CD4-positive, CD25-positive, alpha-beta regulatory T cell (primary cell): ENCODE measurements at regions not wholly inside any gene's neighbourhood (a gene's known extent, or its start where the extent isn't known, plus 50 kb on each side); places are given as distances from the start of the nearest gene placed in this dataset.

Experiments used
- ATAC-seq, 2 donors: fragments of 150-1000 bp; cut with Tn5 transposase; one replicate each; pipeline ENCODE4 v1.10.0; 2021; ENCODE audit warnings: low read depth in 2 of 2, moderate number of reproducible peaks in 2 of 2, moderate library complexity in 1 of 2
- DNase-seq, 3 donors: peaks; one replicate each; pipeline versions ENCODE4 v3.0.0 to v3.0.0-alpha.2; 2012 to 2022; ENCODE audit warnings: mixed read lengths in 1 of 3
- H3K27ac ChIP-seq: one replicate; pipeline ENCODE4 v1.7.0; 2013; ENCODE audit warnings: mild to moderate bottlenecking, low read length; ENCODE audit not compliant: insufficient read depth, poor library complexity, severe bottlenecking
- H3K27me3 ChIP-seq: one replicate; pipeline ENCODE4 v1.7.0; 2013; ENCODE audit warnings: low read length; ENCODE audit not compliant: control insufficient read depth, insufficient read depth
- H3K36me3 ChIP-seq: one replicate; pipeline ENCODE4 v1.7.0; 2013; ENCODE audit warnings: mild to moderate bottlenecking, low read length, moderate library complexity; ENCODE audit not compliant: control insufficient read depth, insufficient read depth
- H3K4me1 ChIP-seq: 2 replicates; pipeline ENCODE4 v1.7.0; 2013; ENCODE audit warnings: mild to moderate bottlenecking, low read length; ENCODE audit not compliant: insufficient read depth, control insufficient read depth, poor library complexity, severe bottlenecking
- H3K4me3 ChIP-seq: one replicate; pipeline ENCODE4 v1.7.0; 2013; ENCODE audit warnings: low read depth, mild to moderate bottlenecking, low read length, moderate library complexity
- H3K9me3 ChIP-seq, 2 experiments: 1 replicate in 1 of 2; 2 replicates in 1 of 2; pipeline ENCODE4 v1.7.0; 2013; ENCODE audit warnings: low read length in 2 of 2, mild to moderate bottlenecking in 1 of 2, moderate library complexity in 1 of 2; ENCODE audit not compliant: control insufficient read depth in 2 of 2
- H3K27ac Mint-ChIP-seq, 3 donors: one replicate each; pipeline ENCODE4 v1.8.0; 2020 to 2022; ENCODE audit warnings: mild to moderate bottlenecking in 3 of 3, mixed read lengths in 3 of 3, moderate library complexity in 2 of 3
- H3K27me3 Mint-ChIP-seq: one replicate; pipeline ENCODE4 v1.8.0; 2022; ENCODE audit warnings: mild to moderate bottlenecking, mixed read lengths
- H3K36me3 Mint-ChIP-seq: one replicate; pipeline ENCODE4 v1.8.0; 2020; ENCODE audit warnings: mixed read lengths
- H3K4me1 Mint-ChIP-seq, 4 donors: one replicate each; pipeline ENCODE4 v1.8.0; 2020 to 2022; ENCODE audit warnings: mixed read lengths in 4 of 4, mild to moderate bottlenecking in 1 of 4
- H3K4me3 Mint-ChIP-seq, 4 donors: one replicate each; pipeline ENCODE4 v1.8.0; 2020 to 2022; ENCODE audit warnings: mild to moderate bottlenecking in 4 of 4, mixed read lengths in 4 of 4, moderate library complexity in 3 of 4
- H3K9me3 Mint-ChIP-seq, 7 donors: one replicate each; pipeline ENCODE4 v1.8.0; 2020 to 2022; ENCODE audit warnings: mixed read lengths in 7 of 7, mild to moderate bottlenecking in 3 of 7, moderate library complexity in 2 of 7

GRCh38 chr4:134740290-134740689 lies 538.7 kb upstream of the PABPC4L start:
- Mint-ChIP-seq H3K4me1 (no peaks in the 10 kb centered on the region), H3K4me3 (no peak overlapping the region), H3K27me3 (no peaks in the 10 kb centered on the region), H3K9me3 (peaks cover 0 to 25% (median 8%) of the 10 kb centered on the region in 7 donors), H3K27ac (no peak overlapping the region), H3K36me3 (no peaks in the 10 kb centered on the region)
- Histone ChIP-seq H3K27ac (no peak overlapping the region), H3K9me3 (no peaks in the 10 kb centered on the region), H3K27me3 (no peaks in the 10 kb centered on the region), H3K4me3 (no peak overlapping the region), H3K4me1 (no peaks in the 10 kb centered on the region), H3K36me3 (no peaks in the 10 kb centered on the region)
- ATAC-seq (no peak), DNase-seq (no peak)

- Mint-ChIP-seq H3K27ac (no peak overlapping the region), H3K4me1 (no peaks in the 10 kb centered on the region)
- no peak for ATAC-seq
Measured at GRCh38 chr4:134735901-134736300, 534.3 kb upstream of the PABPC4L start.

GRCh38 chr4:134727696-134728095 lies 526.1 kb upstream of the PABPC4L start:
- Histone ChIP-seq H3K4me3 (no peak overlapping the region), H3K9me3 (peaks cover 0 to 4% of the 10 kb centered on the region in 2 experiments), H3K27ac (no peak overlapping the region), H3K36me3 (no peaks in the 10 kb centered on the region), H3K27me3 (no peaks in the 10 kb centered on the region), H3K4me1 (no peaks in the 10 kb centered on the region)
- H3K9me3 Mint-ChIP-seq = peaks cover 0 to 12% (median 4%) of the 10 kb centered on the region in 7 donors
- H3K27me3 Mint-ChIP-seq = no peaks in the 10 kb centered on the region
- no peak overlapping the region for H3K27ac Mint-ChIP-seq
- no peaks in the 10 kb centered on the region for H3K4me1 Mint-ChIP-seq
- DNase-seq (no peak), ATAC-seq (no peak)
- no peaks in the 10 kb centered on the region for H3K36me3 Mint-ChIP-seq
- no peak overlapping the region for H3K4me3 Mint-ChIP-seq

More at GRCh38 chr4:134735901-134736300, 534.3 kb upstream of the PABPC4L start:
- Histone ChIP-seq H3K9me3 (peaks cover 0 to 4% of the 10 kb centered on the region in 2 experiments), H3K4me1 (no peaks in the 10 kb centered on the region), H3K4me3 (no peak overlapping the region), H3K27me3 (no peaks in the 10 kb centered on the region), H3K27ac (no peak overlapping the region), H3K36me3 (no peaks in the 10 kb centered on the region)
- no peak for DNase-seq
- peaks cover 0 to 36% (median 6%) of the 10 kb centered on the region in 7 donors for H3K9me3 Mint-ChIP-seq
- H3K27me3 Mint-ChIP-seq = no peaks in the 10 kb centered on the region
- H3K4me3 Mint-ChIP-seq = no peak overlapping the region
- H3K36me3 Mint-ChIP-seq = no peaks in the 10 kb centered on the region

GRCh38 chr4:134722306-134722705 lies 520.7 kb upstream of the PABPC4L start:
- H3K27ac ChIP-seq = no peak overlapping the region
- H3K27me3 Mint-ChIP-seq = no peaks in the 10 kb centered on the region
- ATAC-seq (no peak), DNase-seq (no peak)
- H3K4me3 Mint-ChIP-seq = no peak overlapping the region
- H3K9me3 ChIP-seq = peaks cover 0 to 2% of the 10 kb centered on the region in 2 experiments
- H3K27me3 ChIP-seq = no peaks in the 10 kb centered on the region
- no peaks in the 10 kb centered on the region for H3K4me1 ChIP-seq
- H3K4me3 ChIP-seq = no peak overlapping the region
- no peaks in the 10 kb centered on the region for H3K4me1 Mint-ChIP-seq
- H3K27ac Mint-ChIP-seq = no peak overlapping the region
- no peaks in the 10 kb centered on the region for H3K36me3 Mint-ChIP-seq
- peaks cover 0 to 5% (median 1%) of the 10 kb centered on the region in 7 donors for H3K9me3 Mint-ChIP-seq
- H3K36me3 ChIP-seq = no peaks in the 10 kb centered on the region

- Mint-ChIP-seq H3K27me3 (no peaks in the 10 kb centered on the region), H3K36me3 (no peaks in the 10 kb centered on the region), H3K9me3 (peaks cover 0 to 5% (median 4%) of the 10 kb centered on the region in 7 donors), H3K27ac (no peak overlapping the region), H3K4me1 (no peaks in the 10 kb centered on the region), H3K4me3 (no peak overlapping the region)
- ATAC-seq (no peak), DNase-seq (no peak)
- Histone ChIP-seq H3K27ac (no peak overlapping the region), H3K27me3 (no peaks in the 10 kb centered on the region), H3K4me1 (no peaks in the 10 kb centered on the region), H3K9me3 (peaks cover 0 to 4% of the 10 kb centered on the region in 2 experiments), H3K4me3 (no peak overlapping the region), H3K36me3 (no peaks in the 10 kb centered on the region)
Measured at GRCh38 chr4:134720030-134720429, 518.4 kb upstream of the PABPC4L start.

GRCh38 chr4:134708616-134709015 lies 507.0 kb upstream of the PABPC4L start:
- no peaks in the 10 kb centered on the region for H3K36me3 ChIP-seq
- Mint-ChIP-seq H3K9me3 (peaks cover 1 to 20% (median 6%) of the 10 kb centered on the region in 7 donors), H3K36me3 (no peaks in the 10 kb centered on the region), H3K27me3 (no peaks in the 10 kb centered on the region), H3K4me3 (no peak overlapping the region), H3K4me1 (no peaks in the 10 kb centered on the region), H3K27ac (no peak overlapping the region)
- ATAC-seq = no peak
- H3K27ac ChIP-seq = no peak overlapping the region
- no peak for DNase-seq
- no peaks in the 10 kb centered on the region for H3K27me3 ChIP-seq
- H3K4me3 ChIP-seq = no peak overlapping the region
- H3K9me3 ChIP-seq = peaks cover 0 to 12% of the 10 kb centered on the region in 2 experiments
- no peaks in the 10 kb centered on the region for H3K4me1 ChIP-seq

- Histone ChIP-seq H3K4me3 (no peak overlapping the region), H3K27ac (no peak overlapping the region), H3K9me3 (peaks cover 0 to 12% of the 10 kb centered on the region in 2 experiments), H3K4me1 (no peaks in the 10 kb centered on the region), H3K36me3 (no peaks in the 10 kb centered on the region), H3K27me3 (no peaks in the 10 kb centered on the region)
- DNase-seq = no peak
- no peaks in the 10 kb centered on the region for H3K4me1 Mint-ChIP-seq
- H3K27me3 Mint-ChIP-seq = no peaks in the 10 kb centered on the region
- H3K36me3 Mint-ChIP-seq = no peaks in the 10 kb centered on the region
- H3K27ac Mint-ChIP-seq = no peak overlapping the region
- ATAC-seq = no peak
- H3K4me3 Mint-ChIP-seq = no peak overlapping the region
- H3K9me3 Mint-ChIP-seq = peaks cover 1 to 23% (median 5%) of the 10 kb centered on the region in 7 donors
Measured at GRCh38 chr4:134708026-134708425, 506.4 kb upstream of the PABPC4L start.

GRCh38 chr4:134702374-134702773 lies 500.8 kb upstream of the PABPC4L start:
- no peaks in the 10 kb centered on the region for H3K4me1 Mint-ChIP-seq
- Histone ChIP-seq H3K36me3 (no peaks in the 10 kb centered on the region), H3K9me3 (no peaks in the 10 kb centered on the region), H3K27me3 (no peaks in the 10 kb centered on the region), H3K4me1 (no peaks in the 10 kb centered on the region), H3K27ac (no peak overlapping the region), H3K4me3 (no peak overlapping the region)
- no peak overlapping the region for H3K27ac Mint-ChIP-seq
- no peak for DNase-seq
- H3K9me3 Mint-ChIP-seq = peaks cover 0 to 19% (median 7%) of the 10 kb centered on the region in 7 donors
- H3K36me3 Mint-ChIP-seq = no peaks in the 10 kb centered on the region
- H3K27me3 Mint-ChIP-seq = no peaks in the 10 kb centered on the region
- no peak overlapping the region for H3K4me3 Mint-ChIP-seq
- no peak for ATAC-seq
